ENCODE measurements at regions not wholly inside any gene's neighbourhood (a gene's known extent, or its start where the extent isn't known, plus 50 kb on each side); places are given as distances from the start of the nearest gene placed in this dataset.
"Not testable (repeated sequence)": the region's sequence is repeated elsewhere in the genome, so short reads cannot be mapped to it uniquely, and the experiment has no call there.

- no peak for DNase-seq
Observed at GRCh38 chr20:24418731-24419130, 50.7 kb upstream of the SYNDIG1 start.

- no peak for DNase-seq
Observed at GRCh38 chr20:24417485-24417884, 51.9 kb upstream of the SYNDIG1 start.

- not testable (repeated sequence) for DNase-seq
Observed at GRCh38 chr20:24415444-24415843, 54.0 kb upstream of the SYNDIG1 start.

GRCh38 chr20:24411834-24412216 lies 57.6 kb upstream of the SYNDIG1 start:
- no peak for DNase-seq

- DNase-seq: no peak
Observed at GRCh38 chr20:24411003-24411833, 58.2 kb upstream of the SYNDIG1 start.

GRCh38 chr20:24407151-24407550 lies 62.3 kb upstream of the SYNDIG1 start:
- DNase-seq: no peak

- no peak for DNase-seq
Observed at GRCh38 chr20:24406750-24407149, 62.7 kb upstream of the SYNDIG1 start.

- no peak for DNase-seq
Observed at GRCh38 chr20:24406251-24406650, 63.2 kb upstream of the SYNDIG1 start.

- no peak for DNase-seq
Observed at GRCh38 chr20:24405810-24406209, 63.6 kb upstream of the SYNDIG1 start.

- no peak for DNase-seq
Observed at GRCh38 chr20:24403406-24403805, 66.0 kb upstream of the SYNDIG1 start.

GRCh38 chr20:24402188-24402587 lies 67.2 kb upstream of the SYNDIG1 start:
- no peak for DNase-seq

GRCh38 chr20:24395151-24395550 lies 74.3 kb upstream of the SYNDIG1 start:
- DNase-seq: no peak

GRCh38 chr20:24393903-24394302 lies 75.5 kb upstream of the SYNDIG1 start:
- no peak for DNase-seq

GRCh38 chr20:24392612-24393011 lies 76.8 kb upstream of the SYNDIG1 start:
- no peak for DNase-seq

GRCh38 chr20:24389686-24390085 lies 79.7 kb upstream of the SYNDIG1 start:
- no peak for DNase-seq

- no peak for DNase-seq
Observed at GRCh38 chr20:24388828-24389380, 80.5 kb upstream of the SYNDIG1 start.

- DNase-seq: no peak
Observed at GRCh38 chr20:24385547-24385946, 83.9 kb upstream of the SYNDIG1 start.

GRCh38 chr20:24384865-24385264 lies 84.6 kb upstream of the SYNDIG1 start:
- DNase-seq: no peak

GRCh38 chr20:24382743-24383142 lies 86.7 kb upstream of the SYNDIG1 start:
- peak; percentile 71 for DNase-seq

- DNase-seq: no peak
Observed at GRCh38 chr20:24382331-24382730, 87.1 kb upstream of the SYNDIG1 start.

GRCh38 chr20:24381886-24382285 lies 87.5 kb upstream of the SYNDIG1 start:
- DNase-seq: no peak

GRCh38 chr20:24379484-24379927 lies 89.9 kb upstream of the SYNDIG1 start:
- DNase-seq: no peak

- DNase-seq: no peak
Observed at GRCh38 chr20:24378661-24379483, 90.6 kb upstream of the SYNDIG1 start.

Data from COR-L47 (cell line).